Breast epithelium (tissue), 4 donors: ENCODE measurements at regions not wholly inside any gene's neighbourhood (a gene's known extent, or its start where the extent isn't known, plus 50 kb on each side); places are given as distances from the start of the nearest gene placed in this dataset.

Experiments
- DNase-seq, 2 donors: peaks; one replicate each; pipeline ENCODE4 v3.0.0-alpha.2; 2019; ENCODE audit warnings: low spot score in 2 of 2
- H3K27ac ChIP-seq, 2 donors: fragments of 200-600 bp; sonication (generic) in 1 of 2; one replicate each; pipeline ENCODE4 v1.5.1; 2016 to 2019; ENCODE audit warnings: mild to moderate bottlenecking in 1 of 2
- H3K27me3 ChIP-seq, 2 donors: fragments of 200-600 bp; sonication (generic) in 1 of 2; one replicate each; pipeline versions ENCODE4 v1.5.1 to v1.6.0; 2017 to 2019; ENCODE audit warnings: control low read depth in 1 of 2, mild to moderate bottlenecking in 1 of 2
- H3K36me3 ChIP-seq: fragments of 200-600 bp; one replicate; pipeline ENCODE4 v1.5.1; 2019
- H3K4me1 ChIP-seq, 2 donors: fragments of 200-600 bp; sonication (generic); one replicate each; pipeline ENCODE4 v1.5.1; 2016 to 2019; ENCODE audit warnings: control low read depth in 1 of 2
- H3K4me3 ChIP-seq, 3 donors: fragments of 200-600 bp; sonication (generic); 1 replicate in 2 of 3; 2 replicates in 1 of 3; pipeline ENCODE4 v1.5.1; 2016 to 2019; ENCODE audit warnings: mild to moderate bottlenecking in 3 of 3, moderate library complexity in 2 of 3
- H3K9me3 ChIP-seq, 2 donors: fragments of 200-600 bp; sonication (generic) in 1 of 2; one replicate each; pipeline ENCODE4 v1.5.1; 2016 to 2019; ENCODE audit warnings: control low read depth in 1 of 2
- POLR2A ChIP-seq: fragments of 450-650 bp; IDR thresholded peaks from one replicate; pipeline ENCODE4 v1.6.1; 2016; ENCODE audit warnings: antibody characterized with exemption, mild to moderate bottlenecking, moderate library complexity
- POLR2AphosphoS5 ChIP-seq, 3 donors: sonication (generic); formaldehyde crosslinking; IDR thresholded peaks; one replicate each; pipeline ENCODE4 v1.6.1; 2017; ENCODE audit warnings: antibody characterized with exemption in 3 of 3
- intact Hi-C: fragments of 100-400 bp; cut with DNase I; formaldehyde crosslinking; loops from one replicate; pipeline ENCODE4 v1.15.1; 2023; ENCODE audit warnings: low total_unique reads
- TF ChIP-seq, protein P1 (sequence below), 3 donors: fragments of 450-650 bp; IDR thresholded peaks; one replicate each; pipeline ENCODE4 v1.5.1; 2016 to 2017; ENCODE audit warnings: antibody characterized with exemption in 3 of 3, mild to moderate bottlenecking in 3 of 3, moderate library complexity in 3 of 3

DNA sequence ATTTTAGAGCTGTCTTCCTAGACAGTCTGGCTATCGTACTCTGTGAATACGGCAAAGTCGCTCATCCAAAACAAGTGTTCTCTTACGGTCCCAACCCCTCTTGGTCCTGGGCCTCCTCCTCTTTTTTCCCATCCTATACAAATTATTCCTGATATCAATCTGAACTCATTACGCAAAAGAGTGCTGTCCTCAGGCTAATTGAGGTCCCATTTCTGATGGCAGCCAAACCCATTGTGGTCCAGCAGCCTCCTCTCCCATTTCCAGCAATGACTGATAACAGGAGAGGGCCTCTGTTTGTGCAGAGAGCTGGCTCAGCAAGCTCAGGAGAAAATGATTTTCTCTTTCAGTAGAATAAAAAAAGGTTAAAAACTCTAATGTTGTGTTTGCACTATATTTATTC is 203.4 kb upstream of the GHITM start:
- intact Hi-C loops = no loop called here

DNA sequence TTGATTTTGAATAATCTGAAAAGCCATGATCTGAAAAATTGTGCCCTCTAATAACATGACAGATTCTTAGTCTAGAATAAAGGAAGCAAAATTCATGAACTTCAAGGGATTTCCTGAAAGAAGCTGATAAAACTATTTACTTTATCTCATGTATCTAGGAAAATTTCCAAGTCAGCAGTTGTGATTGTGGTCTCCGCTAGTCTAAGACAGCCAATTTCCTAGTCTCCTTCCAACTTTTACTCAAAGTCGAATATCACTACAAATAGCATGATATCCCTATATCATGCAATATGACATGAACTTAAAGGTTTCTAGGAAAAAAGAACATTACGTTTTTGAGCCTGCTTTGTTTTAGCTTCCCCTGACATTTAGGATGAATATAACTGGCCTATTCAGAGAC is 202.1 kb upstream of the GHITM start:
- no peak for DNase-seq
- H3K4me1 ChIP-seq = no peaks in the 10 kb centered on the region
- H3K4me3 ChIP-seq = no peak overlapping the region
- no peaks in the 10 kb centered on the region for H3K9me3 ChIP-seq
- intact Hi-C loops = no loop called here
- no peaks in the 10 kb centered on the region for H3K27me3 ChIP-seq
- TF ChIP-seq POLR2A (no peak), POLR2AphosphoS5 (IDR thresholded peaks at IDR 0.05) (no peak)
- TF ChIP-seq, protein P1, sequence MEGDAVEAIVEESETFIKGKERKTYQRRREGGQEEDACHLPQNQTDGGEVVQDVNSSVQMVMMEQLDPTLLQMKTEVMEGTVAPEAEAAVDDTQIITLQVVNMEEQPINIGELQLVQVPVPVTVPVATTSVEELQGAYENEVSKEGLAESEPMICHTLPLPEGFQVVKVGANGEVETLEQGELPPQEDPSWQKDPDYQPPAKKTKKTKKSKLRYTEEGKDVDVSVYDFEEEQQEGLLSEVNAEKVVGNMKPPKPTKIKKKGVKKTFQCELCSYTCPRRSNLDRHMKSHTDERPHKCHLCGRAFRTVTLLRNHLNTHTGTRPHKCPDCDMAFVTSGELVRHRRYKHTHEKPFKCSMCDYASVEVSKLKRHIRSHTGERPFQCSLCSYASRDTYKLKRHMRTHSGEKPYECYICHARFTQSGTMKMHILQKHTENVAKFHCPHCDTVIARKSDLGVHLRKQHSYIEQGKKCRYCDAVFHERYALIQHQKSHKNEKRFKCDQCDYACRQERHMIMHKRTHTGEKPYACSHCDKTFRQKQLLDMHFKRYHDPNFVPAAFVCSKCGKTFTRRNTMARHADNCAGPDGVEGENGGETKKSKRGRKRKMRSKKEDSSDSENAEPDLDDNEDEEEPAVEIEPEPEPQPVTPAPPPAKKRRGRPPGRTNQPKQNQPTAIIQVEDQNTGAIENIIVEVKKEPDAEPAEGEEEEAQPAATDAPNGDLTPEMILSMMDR (IDR thresholded peaks at IDR 0.05) = no peak
- H3K27ac ChIP-seq = no peak overlapping the region
- no peaks in the 10 kb centered on the region for H3K36me3 ChIP-seq

More for the DNA sequence above, 203.4 kb upstream of the GHITM start:
- Histone ChIP-seq H3K27ac (no peak overlapping the region), H3K4me3 (no peak overlapping the region), H3K4me1 (no peaks in the 10 kb centered on the region), H3K36me3 (no peaks in the 10 kb centered on the region), H3K27me3 (no peaks in the 10 kb centered on the region), H3K9me3 (no peaks in the 10 kb centered on the region)
- no peak for DNase-seq
- TF ChIP-seq POLR2A (no peak), POLR2AphosphoS5 (IDR thresholded peaks at IDR 0.05) (no peak)
- TF ChIP-seq, protein P1 (IDR thresholded peaks at IDR 0.05) = no peak

DNA sequence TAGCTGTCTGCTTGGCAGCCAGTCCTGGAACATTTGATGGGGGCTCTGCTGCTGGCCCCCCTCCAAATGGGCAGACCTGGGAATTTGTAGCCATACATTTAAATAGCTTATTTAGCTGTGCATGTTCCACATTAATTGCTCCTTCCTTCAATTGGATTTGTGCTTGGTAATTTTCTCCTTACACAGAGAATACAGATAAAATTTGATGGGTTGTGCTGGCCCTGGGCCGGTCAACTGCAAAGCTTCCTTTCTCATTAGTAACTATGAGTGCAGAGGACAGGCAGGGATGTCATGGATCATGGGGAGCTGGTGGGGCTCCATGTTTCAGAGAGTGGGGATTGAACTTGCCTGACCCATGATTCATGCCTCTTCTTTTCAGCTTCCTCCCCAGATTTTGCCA is 201.5 kb upstream of the GHITM start:
- TF ChIP-seq, protein P1 (IDR thresholded peaks at IDR 0.05) = no peak
- no peaks in the 10 kb centered on the region for H3K27me3 ChIP-seq
- no peak for DNase-seq
- H3K27ac ChIP-seq = no peak overlapping the region
- H3K36me3 ChIP-seq = no peaks in the 10 kb centered on the region
- no peaks in the 10 kb centered on the region for H3K4me1 ChIP-seq
- H3K9me3 ChIP-seq = no peaks in the 10 kb centered on the region
- intact Hi-C loops = no loop called here
- no peak overlapping the region for H3K4me3 ChIP-seq

DNA sequence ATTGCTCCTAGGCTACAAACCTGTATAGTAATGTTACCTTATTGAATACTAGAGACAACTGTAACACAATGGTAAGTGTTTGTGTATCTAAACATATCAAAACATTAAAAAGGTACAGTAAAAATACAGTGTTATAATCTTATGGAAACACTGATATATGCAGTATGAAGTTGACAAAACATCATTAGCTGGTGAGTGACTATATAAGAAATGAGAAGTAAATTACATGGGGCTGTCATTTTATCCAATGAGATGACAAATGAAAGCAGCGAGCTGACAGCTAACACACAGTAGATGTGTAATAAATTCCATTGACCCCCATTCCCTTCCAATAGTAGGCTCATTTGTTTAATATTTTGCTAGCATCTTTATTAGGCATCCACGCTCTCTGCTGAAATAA is 198.1 kb upstream of the GHITM start:
- Histone ChIP-seq H3K27ac (no peak overlapping the region), H3K4me1 (no peaks in the 10 kb centered on the region), H3K27me3 (no peaks in the 10 kb centered on the region), H3K4me3 (no peak overlapping the region), H3K36me3 (no peaks in the 10 kb centered on the region), H3K9me3 (no peaks in the 10 kb centered on the region)
- intact Hi-C loops = no loop called here
- no peak for TF ChIP-seq POLR2A
- no peak for TF ChIP-seq POLR2AphosphoS5 (IDR thresholded peaks at IDR 0.05)
- TF ChIP-seq, protein P1 (IDR thresholded peaks at IDR 0.05) = no peak
- DNase-seq = no peak

DNA sequence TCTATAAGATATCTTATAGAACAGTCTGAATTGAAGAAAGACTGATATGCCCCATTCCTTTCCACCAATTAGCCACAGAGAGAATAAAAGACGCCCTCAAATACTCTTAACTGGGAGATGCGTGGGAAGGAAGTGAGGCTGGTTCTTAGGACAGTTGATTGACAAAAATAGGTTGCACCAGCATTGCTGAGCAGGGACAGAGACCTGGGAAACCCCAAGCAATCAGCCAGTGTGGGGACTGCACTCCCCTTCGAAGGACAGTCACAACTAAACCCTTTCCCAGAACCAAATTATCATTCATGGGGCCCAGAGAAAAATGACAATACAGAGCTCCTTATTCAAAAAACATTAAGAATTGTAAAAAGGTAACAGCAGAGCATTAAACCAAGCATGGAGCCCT is 196.9 kb upstream of the GHITM start:
- H3K4me3 ChIP-seq = no peak overlapping the region
- no peak for DNase-seq
- TF ChIP-seq, protein P1 (IDR thresholded peaks at IDR 0.05) = no peak
- TF ChIP-seq POLR2A (no peak), POLR2AphosphoS5 (IDR thresholded peaks at IDR 0.05) (no peak)
- no peak overlapping the region for H3K27ac ChIP-seq
- H3K9me3 ChIP-seq = no peaks in the 10 kb centered on the region
- intact Hi-C loops = no loop called here
- H3K27me3 ChIP-seq = no peaks in the 10 kb centered on the region
- no peaks in the 10 kb centered on the region for H3K36me3 ChIP-seq
- H3K4me1 ChIP-seq = no peaks in the 10 kb centered on the region
